ENCODE measurements at regions not wholly inside any gene's neighbourhood (a gene's known extent, or its start where the extent isn't known, plus 50 kb on each side); places are given as distances from the start of the nearest gene placed in this dataset.
A peak's percentile ranks its signal among the peaks of the same experiment; 100 is the strongest.

DNA sequence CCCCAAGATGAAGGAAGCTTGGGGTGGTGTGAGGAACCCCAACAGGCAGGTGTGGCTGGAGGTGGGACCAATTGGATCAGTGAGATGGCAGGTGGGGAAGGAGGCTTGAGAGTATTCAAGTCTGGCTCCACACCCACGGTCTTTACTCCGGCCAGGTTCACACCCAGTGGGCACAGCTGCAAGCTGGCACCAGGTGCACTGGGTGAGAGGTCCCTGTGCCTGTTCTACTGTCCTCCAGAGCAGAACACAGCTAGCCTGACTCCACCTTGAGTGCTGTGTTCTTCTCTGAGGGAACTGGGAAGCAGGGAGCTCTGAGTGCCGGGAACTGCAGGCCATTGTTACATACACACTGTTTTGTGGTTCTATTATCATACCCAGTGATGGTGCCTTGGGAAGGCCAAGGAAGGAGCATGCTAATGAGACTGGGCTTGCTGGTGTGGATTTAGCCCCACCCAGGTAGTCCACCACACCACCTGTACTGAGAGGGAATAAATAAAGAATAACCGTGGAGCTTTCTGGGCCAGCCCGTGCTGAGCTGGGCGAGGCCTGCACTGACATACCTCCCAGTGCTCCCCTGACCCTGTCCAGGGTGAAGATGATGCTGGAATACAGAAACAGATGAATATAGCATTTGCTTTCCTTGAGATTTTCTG, 93.4 kb downstream of the ABHD5 start:
- DNase-seq (ENCODE audit: low read depth in 2 of 3, low spot score in 2 of 3), result no peak

DNA sequence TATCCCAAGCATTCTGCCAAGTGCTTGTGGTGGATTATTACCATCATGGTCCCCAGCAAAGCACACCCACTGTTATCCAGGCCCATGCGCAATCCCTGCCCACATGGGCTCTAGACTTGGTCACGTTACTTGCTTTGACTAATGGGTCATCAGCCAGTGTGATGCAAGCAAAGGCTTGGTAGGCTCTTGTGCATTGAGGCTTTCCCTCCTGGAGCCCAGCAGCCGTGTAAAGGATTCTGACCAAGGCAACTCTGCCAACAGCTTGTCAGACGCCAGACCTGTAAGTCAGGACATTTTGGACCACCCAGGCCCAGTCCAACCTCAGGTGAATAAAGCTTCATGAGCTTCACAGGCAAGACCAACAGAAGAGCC, 93.9 kb downstream of the ABHD5 start:
- no peak for DNase-seq (ENCODE audit: low read depth in 2 of 3, low spot score in 2 of 3)

DNA sequence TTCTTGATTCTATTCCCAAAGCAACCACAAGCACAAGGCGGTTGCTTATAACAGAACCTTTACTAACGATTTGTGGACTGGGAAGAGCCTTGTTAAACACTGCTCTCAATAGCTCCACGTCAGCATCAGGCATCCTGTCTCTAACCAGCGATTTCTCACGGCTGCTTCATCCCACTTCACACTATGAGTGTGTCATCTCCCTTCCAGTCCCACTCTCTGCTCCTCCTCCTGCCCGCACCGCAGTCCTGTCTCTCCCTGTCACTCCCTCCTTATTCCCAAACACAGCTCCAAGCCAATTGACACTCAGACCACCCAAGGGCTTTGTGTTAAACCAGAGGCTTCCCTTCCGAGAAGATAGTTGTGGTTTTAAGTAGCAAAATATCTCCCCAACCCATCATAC, 94.8 kb downstream of the ABHD5 start:
- DNase-seq (ENCODE audit: low read depth in 2 of 3, low spot score in 2 of 3), result no peak

DNA sequence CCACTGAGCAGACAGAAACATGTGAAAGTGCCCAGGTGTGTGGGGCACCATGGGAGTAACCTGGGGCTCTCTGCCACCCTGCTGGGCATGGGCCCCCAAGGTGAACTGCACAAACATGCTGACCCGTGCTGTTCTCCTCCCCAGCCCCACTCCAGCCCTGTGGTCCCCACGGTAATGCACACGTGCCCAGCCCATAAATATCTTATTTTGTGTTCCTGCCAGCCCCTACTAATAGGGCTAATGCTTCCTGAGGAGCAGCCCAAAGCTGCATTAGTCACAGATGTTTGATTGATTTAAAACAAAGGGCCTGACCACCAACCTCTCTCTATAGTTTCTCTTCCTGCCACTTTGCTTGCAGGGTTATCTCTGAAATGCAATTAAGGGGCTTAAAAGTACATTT, 95.4 kb downstream of the ABHD5 start:
- DNase-seq (ENCODE audit: low read depth in 2 of 3, low spot score in 2 of 3), result peak in 1 of 3 donors; percentile 44

DNA sequence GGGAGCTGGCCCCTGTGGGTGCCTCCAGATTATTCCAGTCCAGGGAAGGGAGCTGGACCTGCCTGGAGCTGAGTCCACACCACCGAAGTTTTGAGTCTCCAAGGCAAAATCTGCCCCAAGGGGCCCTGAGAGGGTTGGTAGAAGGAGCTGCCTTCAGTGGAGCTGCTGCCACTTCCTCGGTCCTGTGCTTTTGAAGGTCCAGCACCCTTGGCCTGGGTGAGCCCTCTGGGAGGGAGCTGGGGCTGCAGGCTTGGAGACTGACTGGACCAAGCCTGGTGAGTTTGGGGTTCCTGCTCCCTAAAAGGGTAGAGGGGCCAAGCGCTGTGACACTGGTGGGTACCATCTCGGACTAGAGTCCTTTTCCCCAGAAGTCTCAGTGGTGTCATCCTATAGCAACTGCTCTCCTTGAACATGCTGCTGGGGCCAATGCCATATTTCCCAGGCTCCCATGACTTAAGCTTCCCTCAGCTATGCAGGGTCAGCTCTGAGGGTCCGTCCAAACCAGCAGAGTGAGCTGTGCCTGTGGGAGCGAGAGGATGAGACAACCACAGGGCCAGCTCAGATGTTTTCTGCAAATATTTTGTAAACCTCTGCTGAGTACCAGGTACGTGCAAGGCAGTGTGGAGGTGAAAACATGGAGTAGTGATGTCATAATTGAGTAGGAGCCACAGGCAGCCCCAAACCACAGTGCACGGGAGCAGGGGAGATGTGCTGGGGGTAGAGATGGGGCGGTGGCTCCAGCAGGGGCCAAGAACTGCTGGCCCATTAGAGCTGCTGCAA, 96.0 kb downstream of the ABHD5 start:
- DNase-seq (ENCODE audit: low read depth in 2 of 3, low spot score in 2 of 3), result no peak

DNA sequence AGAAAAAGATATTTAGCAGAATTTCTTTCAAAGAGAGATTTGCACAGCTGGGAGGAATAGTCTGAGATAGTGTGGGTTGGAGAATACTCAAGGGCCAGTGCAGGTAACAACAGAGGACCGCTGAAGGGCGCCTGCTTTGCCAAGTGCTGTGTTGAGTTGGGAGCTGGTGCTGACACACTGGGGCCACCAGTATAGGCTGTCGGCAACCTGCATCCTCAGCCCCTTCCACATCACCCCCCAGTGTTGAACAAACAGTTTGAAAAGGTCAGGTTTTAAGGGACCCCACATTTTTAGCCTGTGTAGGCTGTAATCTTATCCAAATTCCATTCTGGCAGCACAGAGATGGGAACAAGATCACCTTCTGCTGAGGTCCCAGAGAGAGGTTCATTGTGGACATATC, 96.6 kb downstream of the ABHD5 start:
- no peak for DNase-seq (ENCODE audit: low read depth in 2 of 3, low spot score in 2 of 3)

DNA sequence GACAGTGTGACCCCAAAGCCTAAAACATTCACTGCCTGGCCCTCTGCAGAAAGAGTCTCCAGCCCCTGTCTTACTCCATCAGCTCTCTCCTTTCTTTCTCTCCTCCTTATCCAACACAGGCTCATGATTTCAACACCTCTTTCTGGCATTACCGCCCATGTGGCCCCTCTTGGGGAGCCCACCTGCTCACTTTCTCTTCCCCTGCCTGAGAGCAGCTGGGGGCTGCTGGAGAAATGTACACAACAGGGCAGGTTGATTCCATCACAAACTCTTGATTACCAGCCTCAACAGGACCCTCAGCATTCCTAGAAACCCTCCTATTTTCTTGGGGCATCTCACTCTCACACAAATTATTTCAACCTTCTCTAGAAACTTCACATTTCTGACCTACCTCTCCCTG, 98.3 kb downstream of the ABHD5 start:
- no peak for DNase-seq (ENCODE audit: low read depth in 2 of 3, low spot score in 2 of 3)

DNA sequence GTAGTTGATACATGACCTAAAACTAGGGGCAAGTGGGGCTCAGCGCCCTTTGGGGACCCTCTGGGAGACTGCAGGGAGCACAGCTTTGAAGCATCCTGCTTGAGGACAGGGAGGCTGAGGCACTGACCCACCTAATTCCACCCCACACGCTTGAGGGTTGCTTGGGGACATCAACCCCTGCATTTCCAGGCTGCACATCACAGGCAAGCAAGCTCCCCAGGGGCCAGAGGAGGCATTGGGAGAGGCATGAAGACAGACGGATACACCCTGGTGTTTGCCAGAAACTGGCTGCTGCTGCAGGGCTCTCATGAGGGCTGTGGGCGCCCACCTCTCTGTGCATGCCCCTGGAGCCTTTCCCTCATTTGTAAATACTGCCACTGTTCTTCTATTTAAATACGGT, 99.3 kb downstream of the ABHD5 start:
- DNase-seq (ENCODE audit: low read depth in 2 of 3, low spot score in 2 of 3), result no peak

DNA sequence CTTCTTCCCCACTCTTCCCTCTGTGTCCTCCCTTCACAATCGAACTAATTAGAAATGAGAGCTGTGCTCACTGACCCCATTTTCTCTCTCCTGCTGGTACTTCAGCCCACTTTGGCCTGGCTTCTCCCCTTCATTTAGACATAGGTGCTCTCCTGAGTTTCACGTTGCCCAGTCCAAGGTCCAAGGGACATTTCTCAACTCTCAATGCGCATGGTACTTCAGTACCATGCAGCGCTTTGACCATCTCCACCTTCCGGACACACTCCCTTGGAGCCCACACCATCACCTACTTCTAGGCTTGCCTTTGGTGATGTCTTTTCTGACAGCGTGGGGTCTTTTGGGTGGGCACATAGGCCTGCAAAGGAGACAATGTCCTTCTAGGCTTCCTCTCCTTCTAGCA, 99.7 kb downstream of the ABHD5 start:
- no peak for DNase-seq (ENCODE audit: low read depth in 2 of 3, low spot score in 2 of 3)

DNA sequence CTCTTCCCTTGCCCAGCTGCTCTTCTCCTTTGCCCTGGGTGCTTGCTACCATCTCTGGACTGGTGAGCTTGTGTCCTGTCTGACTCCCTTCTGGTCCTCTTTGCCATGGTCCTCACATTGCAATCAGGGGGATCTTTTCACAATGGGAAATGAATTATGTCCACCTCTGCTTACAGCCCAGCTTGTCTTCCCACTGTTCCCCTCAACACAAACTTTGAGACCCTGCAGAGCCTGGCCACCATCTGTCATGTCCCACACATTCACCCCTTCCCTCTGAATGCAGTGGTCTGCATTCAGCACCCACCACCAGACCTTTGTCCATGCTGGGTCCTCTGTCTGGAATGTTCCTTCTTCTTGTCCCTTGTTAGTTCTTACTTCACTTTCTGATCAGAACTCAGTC, 100.5 kb downstream of the ABHD5 start:
- no peak for DNase-seq (ENCODE audit: low read depth in 2 of 3, low spot score in 2 of 3)

DNA sequence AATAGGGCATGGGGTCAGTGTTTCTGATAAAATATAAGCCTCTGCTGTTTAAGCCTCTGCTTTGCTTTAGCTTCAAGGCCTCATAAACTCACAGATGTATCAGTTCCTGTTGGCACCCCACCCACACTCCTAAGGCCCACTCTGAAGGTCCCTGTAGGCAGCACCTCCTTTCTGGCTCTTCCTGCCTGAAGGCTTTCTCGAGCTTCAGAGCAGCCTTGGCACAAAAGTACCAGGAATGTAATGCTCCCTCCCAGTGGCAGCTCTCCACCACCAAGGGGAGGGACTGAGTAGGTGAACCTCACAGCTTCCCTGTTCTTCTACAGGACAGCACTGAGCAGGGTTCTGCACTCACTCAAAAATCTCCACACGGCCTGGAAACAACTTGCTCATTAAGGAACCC, 102.2 kb downstream of the ABHD5 start:
- no peak for DNase-seq (ENCODE audit: low read depth in 2 of 3, low spot score in 2 of 3)

DNA sequence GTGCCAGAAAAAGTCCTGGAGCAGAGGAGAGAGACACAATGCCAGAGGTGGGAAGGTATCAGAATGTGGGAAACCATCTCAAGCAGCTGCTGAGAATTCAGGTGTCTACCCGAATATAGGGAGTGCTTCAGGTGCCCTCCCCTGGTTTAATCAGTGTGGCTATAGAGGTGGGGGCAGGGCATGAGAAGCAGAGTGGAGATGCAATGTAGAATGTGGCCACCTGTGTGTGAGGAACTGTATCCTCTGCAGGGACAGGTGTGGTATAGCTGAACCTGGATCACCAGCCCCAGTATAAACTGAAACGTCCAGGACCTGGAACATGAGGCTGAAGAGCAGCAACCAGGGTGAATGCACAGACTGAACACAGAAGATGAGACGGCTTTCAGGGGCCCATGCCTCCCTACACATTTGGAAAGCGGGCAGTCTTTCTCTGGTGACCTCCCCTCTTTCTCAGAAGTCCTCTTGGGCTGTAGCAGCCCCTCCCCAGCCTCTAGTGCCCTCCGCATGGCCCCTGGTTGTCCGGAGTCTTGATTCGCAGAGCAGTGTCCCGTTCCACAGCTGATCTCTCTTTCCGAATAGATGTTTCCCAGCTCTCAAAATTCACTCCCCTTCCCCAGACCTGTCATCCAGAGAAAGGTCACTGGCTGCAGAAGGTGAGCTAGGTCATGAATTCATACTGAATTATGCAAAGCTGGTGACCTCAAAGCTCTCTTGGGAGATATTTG, 103.1 kb downstream of the ABHD5 start:
- no peak for DNase-seq (ENCODE audit: low read depth in 2 of 3, low spot score in 2 of 3)

DNA sequence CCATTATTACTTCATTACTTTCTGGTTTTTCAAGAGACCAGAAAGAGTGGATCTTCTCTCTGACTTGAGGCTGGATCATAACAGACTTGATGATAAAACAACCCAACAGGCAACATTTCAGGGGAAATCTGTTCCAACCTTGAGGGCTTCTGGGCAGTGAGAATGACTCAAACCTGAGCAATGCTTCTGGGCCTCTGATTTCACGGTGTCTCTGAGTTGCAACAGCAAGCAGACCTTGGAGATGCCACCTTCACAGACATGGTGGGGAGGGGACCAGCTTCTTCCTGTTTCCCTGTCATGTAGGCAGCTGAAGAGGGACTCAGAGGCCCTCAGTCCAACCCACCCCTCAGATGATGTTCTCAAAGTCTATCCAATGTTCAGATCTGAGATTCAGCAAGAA, 104.0 kb downstream of the ABHD5 start:
- DNase-seq (ENCODE audit: low read depth in 2 of 3, low spot score in 2 of 3), result no peak

DNA sequence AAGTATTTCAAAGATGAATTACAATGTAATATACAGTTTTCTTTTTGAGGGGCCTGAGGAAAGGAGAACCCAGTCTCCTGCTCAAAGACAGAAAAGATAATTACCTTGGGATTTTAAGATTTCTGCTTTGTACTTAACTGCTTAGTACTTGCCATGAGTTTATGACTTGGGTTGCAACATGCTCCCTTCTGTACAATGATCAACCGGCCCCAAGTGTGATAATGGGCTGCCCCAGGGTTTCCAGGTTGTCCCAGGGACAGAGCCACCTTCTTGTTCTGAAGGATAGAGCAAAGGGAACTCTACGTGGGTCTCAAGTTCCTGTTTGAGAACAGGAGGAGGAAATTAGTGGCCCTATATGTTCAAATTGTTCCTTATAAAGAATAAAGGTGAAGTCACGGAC, 104.8 kb downstream of the ABHD5 start:
- no peak for DNase-seq (ENCODE audit: low read depth in 2 of 3, low spot score in 2 of 3)

DNA sequence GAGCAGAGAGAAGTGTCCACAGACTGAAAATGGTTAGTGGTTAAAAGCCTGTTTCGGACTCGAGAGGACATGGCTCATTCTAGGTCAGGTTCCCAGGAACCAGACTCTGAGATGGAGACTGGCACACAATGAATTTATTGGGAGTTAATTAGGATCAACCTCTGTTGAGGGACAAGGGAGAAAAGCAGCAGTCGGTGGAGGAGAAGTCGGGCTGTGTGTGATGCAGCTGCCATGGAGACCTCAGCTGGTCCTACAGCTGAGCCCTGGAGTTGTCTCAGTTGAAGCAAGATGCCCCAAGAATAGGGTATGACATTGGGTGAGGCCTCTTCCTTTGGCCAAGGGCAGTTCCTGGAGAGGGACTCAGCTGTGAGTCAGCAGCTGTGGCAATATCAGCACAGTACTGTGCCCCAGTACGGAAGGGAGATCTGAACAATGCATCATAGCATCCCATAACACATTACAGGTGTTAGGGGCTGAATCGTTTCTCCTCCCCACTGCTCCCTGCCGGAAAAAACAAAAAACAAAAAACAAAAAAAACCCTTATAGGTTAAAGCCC, 105.4 kb downstream of the ABHD5 start:
- DNase-seq (ENCODE audit: low read depth in 2 of 3, low spot score in 2 of 3), result no peak

DNA sequence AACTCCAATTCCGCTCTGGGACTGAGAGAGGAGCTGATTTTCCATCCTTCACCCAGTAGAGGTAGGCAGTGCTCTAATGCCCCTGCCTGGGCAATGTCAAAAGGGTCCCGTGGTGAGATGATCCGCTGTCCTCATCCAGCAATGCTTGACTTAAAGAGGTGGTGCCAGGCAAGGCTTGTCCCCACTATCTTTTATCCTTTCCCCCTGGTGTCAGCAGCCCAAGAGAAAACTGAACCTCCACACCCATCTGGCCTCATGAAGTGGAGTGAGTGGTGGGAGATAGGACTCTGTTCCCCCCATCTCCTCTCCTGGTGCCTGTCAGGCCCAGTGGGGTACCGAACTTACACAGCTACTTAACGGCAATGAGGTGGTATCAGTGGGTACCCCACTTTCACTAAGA, 107.1 kb downstream of the ABHD5 start:
- DNase-seq (ENCODE audit: low read depth in 2 of 3, low spot score in 2 of 3), result no peak

DNA sequence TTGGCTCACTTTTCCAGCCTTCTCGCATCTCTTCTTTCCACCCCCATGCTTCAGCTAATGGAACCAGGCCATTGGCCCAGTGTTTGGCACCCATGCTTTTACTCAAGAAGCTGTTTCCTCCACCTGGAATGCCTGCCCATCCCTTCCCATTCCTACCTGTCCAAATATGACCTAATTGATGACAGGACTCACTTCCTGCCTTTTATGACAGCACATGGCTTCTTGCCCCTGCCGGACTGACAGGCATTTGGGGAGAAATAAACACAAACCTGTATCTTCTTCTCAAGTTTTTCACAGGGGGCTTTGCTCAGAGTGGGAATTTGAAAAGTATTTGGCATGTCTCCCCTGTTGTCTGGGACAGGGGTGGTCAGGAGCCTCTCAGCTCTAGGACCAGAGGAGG, 120.1 kb downstream of the ABHD5 start:
- no peak for DNase-seq (ENCODE audit: low read depth in 2 of 3, low spot score in 2 of 3)

DNA sequence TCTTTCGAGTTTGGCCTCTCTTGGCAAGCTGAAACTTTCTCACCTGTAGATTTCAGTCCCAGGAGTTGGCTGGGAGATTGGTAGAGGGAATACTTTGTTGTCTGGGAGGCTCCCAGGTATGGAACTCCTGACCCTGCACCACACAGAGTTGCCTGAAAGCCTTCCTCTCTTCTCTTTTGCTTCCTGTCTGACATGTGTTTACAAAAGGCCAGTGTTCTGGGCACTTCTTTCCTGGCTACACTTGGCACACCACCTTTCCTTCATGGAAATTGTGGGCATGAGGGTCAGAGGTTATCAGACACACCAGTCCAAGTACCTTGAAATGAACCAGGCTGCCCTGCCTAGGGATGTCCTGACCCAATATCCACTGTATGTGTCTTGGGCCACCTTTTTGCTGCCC, 123.7 kb downstream of the ABHD5 start:
- DNase-seq (ENCODE audit: low read depth in 2 of 3, low spot score in 2 of 3), result no peak

DNA sequence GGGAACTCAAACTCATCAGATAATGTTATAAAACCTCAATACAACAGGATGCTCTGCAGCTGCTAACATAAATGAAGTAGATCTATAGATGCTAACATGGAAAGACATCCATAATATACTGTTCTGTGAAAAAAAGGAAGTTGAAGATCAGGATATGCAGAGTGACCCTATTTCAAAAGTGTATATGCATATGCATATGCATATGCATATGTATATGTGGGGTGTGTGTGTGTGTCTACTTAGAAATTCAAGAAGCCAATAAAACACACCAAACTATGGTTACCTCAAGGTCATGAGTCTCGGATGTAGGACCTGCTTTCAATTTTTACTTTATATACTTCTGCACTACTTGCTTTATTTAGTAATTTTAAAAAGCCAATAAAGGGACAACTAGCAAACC, 125.6 kb downstream of the ABHD5 start:
- DNase-seq (ENCODE audit: low read depth in 2 of 3, low spot score in 2 of 3), result no peak

DNA sequence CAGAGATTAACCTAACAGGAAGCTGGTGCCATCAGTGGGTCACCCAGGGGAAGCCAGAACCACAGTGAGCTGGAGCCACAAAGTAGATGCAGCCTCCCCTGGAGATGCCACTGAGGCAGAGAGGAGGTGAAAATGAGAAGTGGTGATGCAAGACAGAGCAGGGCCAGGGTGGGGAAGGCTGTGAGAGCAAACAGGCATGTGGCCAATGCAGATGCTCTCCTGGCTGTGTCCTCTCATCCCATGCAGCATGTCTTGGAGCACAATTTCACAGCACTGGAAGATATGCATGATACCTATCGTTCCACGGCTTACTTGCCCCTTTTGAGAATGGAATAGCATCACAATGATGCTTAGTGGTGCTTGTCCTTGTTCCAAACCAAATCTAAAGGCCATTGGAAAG, 126.3 kb downstream of the ABHD5 start:
- DNase-seq (ENCODE audit: low read depth in 2 of 3, low spot score in 2 of 3), result no peak

DNA sequence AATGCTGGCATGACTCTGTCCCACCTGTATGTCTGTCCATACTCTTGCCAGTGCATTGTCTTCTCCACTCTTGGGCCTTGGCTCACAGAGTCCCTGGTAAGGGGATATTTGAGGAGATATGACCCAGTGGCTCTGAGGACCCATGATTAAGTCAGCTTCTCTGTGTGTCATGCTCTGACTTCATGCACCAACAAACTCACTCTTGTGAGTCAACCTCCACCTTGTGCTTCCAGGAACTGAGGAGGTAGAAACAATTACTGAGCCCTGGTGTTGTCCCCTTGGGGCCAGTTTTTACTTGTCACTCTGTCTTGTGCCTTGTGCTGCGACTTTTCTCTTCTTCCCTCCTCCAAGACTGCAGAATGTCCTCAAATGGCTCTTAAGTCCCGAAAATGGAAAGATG, 127.1 kb downstream of the ABHD5 start:
- no peak for DNase-seq (ENCODE audit: low read depth in 2 of 3, low spot score in 2 of 3)

DNA sequence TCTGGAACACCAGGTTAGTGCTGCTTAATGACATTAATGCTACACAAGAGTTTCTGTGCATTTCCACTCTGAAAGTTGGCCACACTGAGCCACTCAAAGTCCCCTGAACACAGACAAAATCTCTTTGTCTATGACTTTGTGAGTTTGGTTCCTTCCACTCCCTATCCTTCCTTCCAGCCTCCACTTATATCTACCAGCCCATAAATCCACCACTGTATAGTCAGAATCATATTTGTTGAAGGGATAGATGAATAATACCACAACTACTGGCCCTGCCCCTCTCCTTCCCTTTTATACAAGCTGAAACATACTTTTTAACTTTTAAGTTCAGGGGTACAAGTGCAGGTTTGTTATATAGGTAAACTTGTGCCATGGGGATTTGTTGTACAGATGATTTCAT, 127.5 kb downstream of the ABHD5 start:
- DNase-seq (ENCODE audit: low read depth in 2 of 3, low spot score in 2 of 3), result no peak

Measured in hematopoietic multipotent progenitor cell (in vitro differentiated cells).